ENCODE measurements at regions not wholly inside any gene's neighbourhood (a gene's known extent, or its start where the extent isn't known, plus 50 kb on each side); places are given as distances from the start of the nearest gene placed in this dataset.
"Not testable (repeated sequence)": the region's sequence is repeated elsewhere in the genome, so short reads cannot be mapped to it uniquely, and the experiment has no call there.

DNA sequence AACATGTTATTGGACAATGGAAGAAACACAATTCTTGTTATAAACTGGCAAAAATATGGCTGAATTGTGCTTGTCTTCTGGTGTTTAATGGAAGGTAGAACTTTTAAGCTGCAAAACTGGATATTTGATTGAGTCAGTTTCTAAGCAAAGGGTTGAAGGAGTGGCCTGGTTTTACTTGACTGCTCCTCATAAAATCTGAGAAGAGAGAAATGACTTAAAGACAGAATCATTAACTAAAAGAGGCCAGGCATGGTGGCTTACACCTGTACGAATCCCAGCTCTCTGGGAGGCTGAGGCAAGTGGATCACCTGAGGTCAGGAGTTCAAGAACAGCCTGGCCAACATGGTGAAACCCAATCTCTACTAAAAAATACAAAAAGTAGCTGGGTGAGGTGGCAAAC lies 770.7 kb downstream of the CDH11 start:
- Mint-ChIP-seq H3K27ac (no peak overlapping the region), H3K9me3 (peaks cover 0 to 13% of the 10 kb centered on the region in 2 donors), H3K4me3 (no peak overlapping the region), H3K27me3 (no peaks in the 10 kb centered on the region), H3K4me1 (no peaks in the 10 kb centered on the region)
- DNase-seq = no peak
- no peak for ATAC-seq

DNA sequence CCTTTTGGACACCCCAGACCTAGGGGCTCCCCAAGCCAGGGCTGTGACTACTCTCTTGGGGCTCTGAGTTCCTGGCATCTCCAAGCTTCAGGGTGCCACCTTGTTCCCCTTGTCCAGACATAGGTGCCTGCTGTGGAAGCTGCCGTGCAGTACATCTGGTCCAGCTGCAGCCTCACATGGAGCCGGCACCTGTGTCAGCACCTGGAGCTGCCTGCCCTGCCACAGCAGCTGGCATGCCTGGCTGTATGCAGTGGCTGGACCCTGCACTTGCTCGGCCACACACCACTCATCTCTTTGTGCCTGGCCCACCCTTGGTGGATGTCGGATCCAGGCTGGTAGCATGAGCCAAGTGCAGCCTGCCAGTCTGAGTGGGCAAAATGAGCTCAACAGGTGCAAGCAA lies 775.8 kb downstream of the CDH11 start:
- H3K4me1 Mint-ChIP-seq = no peaks in the 10 kb centered on the region
- DNase-seq = no peak

DNA sequence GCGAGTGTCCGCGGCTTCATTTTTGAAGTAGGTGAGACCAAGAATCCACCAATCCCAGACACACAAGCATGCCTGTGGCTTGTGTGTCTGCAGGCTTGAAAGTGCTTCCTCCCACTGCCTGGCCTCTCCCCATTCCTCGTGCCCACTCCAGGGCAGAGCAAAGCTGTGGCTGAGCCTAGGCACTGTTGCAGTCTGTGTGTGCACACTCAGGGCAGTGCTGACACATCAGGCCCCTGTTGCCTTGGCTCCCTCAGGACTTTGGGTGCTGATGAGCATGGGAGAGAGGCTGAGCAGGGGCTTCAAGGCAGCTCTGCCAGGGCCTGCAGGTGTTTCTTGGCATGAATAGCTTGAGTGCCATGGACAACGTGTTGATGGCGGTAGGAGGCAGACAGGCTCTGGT lies 776.7 kb downstream of the CDH11 start:
- no peak for ATAC-seq
- Mint-ChIP-seq H3K9me3 (peaks cover 9 to 16% of the 10 kb centered on the region in 2 donors), H3K27ac (no peak overlapping the region), H3K4me3 (no peak overlapping the region), H3K4me1 (no peaks in the 10 kb centered on the region), H3K27me3 (no peaks in the 10 kb centered on the region)
- DNase-seq = no peak

More for the DNA sequence above, 775.8 kb downstream of the CDH11 start:
- Mint-ChIP-seq H3K27me3 (no peaks in the 10 kb centered on the region), H3K9me3 (peaks cover 12 to 13% of the 10 kb centered on the region in 2 donors), H3K27ac (no peak overlapping the region), H3K4me3 (no peak overlapping the region)
- no peak for ATAC-seq

DNA sequence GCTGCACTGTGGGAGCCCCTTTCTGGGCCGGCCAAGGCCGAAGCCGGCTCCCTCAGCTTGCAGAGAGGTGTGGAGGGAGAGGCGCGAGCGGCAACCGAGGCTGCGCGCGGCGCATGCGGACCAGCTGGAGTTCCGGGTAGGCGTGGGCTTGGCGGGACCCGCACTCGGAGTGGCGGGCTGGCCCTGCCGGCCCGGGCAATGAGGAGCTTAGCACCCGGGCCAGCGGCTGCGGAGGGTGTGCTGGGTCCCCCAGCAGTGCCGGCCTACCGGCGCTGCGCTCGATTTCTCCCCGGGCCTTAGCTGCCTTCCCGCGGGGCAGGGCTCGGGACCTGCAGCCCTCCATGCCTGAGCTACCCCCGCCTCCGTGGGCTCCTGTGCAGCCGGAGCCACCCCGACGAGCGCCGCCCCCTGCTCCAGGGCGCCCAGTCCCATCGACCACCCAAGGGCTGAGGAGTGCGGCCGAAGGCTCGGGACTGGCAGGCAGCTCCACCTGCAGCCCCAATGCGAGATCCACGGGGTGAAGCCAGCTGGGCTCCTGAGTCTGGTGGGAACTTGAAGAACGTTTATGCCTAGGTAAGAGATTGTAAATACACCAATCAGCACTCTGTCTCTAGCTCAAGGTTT lies 777.9 kb downstream of the CDH11 start:
- peaks cover 9 to 22% of the 10 kb centered on the region in 2 donors for H3K9me3 Mint-ChIP-seq
- H3K27ac Mint-ChIP-seq, H3K4me1 Mint-ChIP-seq, H3K4me3 Mint-ChIP-seq, ATAC-seq, DNase-seq, H3K27me3 Mint-ChIP-seq: not testable (repeated sequence)

DNA sequence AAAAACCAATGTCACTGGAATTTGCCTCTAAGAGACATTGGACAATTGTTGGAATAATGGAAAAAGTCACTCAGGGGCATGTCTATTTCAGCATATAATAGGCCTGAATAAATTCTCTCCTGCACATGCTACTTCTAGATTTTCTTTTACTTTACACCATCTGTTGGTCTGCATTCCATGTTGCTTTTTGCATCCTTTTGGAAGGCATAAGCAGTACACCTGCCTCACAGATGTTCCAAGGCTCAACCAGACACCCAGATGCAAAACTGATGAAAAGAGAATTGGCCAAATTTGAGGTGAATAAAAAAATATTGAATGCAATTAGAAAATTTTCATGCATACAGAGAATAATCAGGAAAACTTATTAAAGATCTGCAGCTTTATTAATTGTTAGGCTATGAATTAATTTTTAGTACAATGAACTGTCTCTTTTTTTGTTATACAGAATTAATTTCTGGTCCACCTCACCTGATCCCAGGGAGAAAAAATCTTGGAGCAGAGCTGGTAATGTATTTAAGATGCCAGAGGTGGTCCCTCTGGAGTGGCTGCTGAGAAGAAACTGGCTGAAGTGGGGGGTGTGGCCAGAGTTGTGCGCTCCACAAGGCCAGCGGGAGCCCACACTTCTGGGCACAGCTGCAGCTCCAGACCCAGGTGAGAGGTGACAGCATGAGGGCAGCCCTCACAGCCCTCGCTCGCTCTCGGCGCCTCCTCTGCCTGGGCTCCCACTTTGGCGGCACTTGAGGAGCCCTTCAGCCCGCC lies 778.6 kb downstream of the CDH11 start:
- Mint-ChIP-seq H3K27ac (no peak overlapping the region), H3K9me3 (peaks cover 9 to 28% of the 10 kb centered on the region in 2 donors), H3K27me3 (no peaks in the 10 kb centered on the region), H3K4me1 (no peaks in the 10 kb centered on the region), H3K4me3 (no peak overlapping the region)
- DNase-seq = no peak
- no peak for ATAC-seq

DNA sequence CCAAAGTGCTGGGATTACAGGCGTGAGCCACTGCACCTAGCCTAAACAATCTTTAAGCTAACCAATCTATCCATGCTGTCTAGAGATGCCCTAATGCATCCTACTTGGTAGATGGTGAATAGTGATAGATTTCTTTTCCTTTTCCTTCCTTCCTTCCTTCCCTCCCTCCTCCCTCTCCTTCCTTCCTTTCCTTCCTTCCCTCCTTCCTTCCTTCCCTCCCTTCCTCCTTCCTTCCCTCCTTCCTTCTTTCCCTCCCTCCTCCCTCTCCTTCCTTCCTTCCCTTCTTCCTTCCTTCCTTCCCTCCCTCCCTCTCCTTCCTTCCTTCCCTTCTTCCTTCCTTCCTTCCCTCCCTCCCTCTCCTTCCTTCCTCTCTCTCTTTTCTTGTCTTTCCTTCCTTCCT lies 780.5 kb downstream of the CDH11 start:
- not testable (repeated sequence) for H3K27me3 Mint-ChIP-seq, DNase-seq, H3K4me1 Mint-ChIP-seq, H3K4me3 Mint-ChIP-seq, ATAC-seq, H3K27ac Mint-ChIP-seq
- peaks cover 4 to 28% of the 10 kb centered on the region in 2 donors for H3K9me3 Mint-ChIP-seq

DNA sequence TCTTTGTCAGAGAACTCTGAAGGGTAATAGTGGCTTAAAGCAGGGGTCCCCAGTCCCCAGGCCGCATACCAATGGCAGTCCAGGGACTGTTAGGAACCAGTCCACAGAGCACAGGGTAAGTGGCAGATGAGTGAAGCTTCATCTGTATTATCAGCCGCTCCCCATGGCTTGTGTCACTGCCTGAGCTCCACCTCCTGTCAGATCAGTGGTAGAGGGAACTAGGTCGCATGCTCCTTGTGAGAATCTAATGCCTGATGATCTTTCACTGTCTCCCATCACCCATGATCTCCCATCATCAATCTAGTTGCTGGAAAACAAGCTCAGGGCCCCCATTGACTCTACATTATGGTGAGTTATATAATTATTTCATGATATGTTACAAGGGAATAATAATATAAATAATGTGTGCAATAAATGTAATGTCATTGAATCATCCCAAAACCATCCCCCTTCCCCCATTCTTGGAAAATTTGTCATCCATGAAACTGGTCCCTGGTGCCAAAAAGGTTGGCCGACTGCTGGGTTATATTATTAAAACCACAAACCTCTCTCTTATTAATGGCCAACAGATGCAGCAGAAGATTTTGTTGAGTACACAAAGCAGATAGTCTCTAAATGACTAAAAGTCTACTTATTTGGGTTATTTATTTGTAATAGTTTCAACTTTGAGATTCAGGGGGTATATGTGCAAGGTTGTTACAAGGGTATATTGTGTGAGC lies 782.7 kb downstream of the CDH11 start:
- ATAC-seq (no peak), DNase-seq (no peak)
- peaks cover 8 to 35% of the 10 kb centered on the region in 2 donors for H3K9me3 Mint-ChIP-seq
- H3K4me3 Mint-ChIP-seq = no peak overlapping the region
- no peak overlapping the region for H3K27ac Mint-ChIP-seq
- no peaks in the 10 kb centered on the region for H3K27me3 Mint-ChIP-seq
- H3K4me1 Mint-ChIP-seq = no peaks in the 10 kb centered on the region

DNA sequence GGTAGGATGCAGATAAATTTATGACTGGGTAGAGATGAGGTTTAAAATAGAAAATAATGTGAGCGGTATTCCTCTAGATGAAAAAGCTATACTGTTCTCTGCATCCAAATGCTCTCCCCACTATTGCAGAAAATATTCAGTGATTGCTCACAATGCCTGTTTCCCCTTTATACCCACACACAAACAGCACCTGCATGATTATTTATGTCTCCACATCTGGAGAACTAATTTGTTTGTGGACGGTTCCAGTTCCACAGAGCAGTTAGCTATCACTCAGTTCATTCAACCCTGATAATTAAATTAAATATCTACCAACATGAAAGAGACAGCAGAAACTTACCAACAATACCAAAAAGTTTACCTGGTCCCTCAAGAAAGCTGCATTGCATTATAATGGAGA lies 800.0 kb downstream of the CDH11 start:
- H3K4me1 Mint-ChIP-seq = no peaks in the 10 kb centered on the region
- no peaks in the 10 kb centered on the region for H3K27me3 Mint-ChIP-seq
- H3K9me3 Mint-ChIP-seq = peaks cover 7 to 10% of the 10 kb centered on the region in 2 donors
- DNase-seq (no peak), ATAC-seq (no peak)
- H3K27ac Mint-ChIP-seq = no peak overlapping the region
- H3K4me3 Mint-ChIP-seq = no peak overlapping the region

DNA sequence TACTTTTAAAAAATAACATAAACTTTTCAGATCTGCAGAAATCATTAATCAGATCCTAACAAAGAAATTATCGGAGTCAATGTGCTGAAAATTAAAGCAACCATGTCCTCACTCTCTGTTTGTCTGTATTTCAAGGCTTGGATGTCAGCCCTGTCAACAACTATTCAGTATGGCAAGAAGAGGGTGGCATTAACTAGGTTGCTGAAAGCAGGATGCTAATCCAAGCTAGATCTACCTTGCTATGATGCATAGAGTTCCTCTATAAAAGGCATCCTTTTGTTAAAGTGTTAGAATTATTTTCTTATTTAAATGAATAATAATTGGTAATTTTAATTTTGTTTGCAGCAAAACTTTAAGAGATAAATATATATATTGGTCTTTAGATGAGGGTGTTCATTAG lies 800.8 kb downstream of the CDH11 start:
- H3K4me3 Mint-ChIP-seq = no peak overlapping the region
- no peaks in the 10 kb centered on the region for H3K4me1 Mint-ChIP-seq
- no peak overlapping the region for H3K27ac Mint-ChIP-seq
- DNase-seq (no peak), ATAC-seq (no peak)
- peaks cover 0 to 10% of the 10 kb centered on the region in 2 donors for H3K9me3 Mint-ChIP-seq
- no peaks in the 10 kb centered on the region for H3K27me3 Mint-ChIP-seq

DNA sequence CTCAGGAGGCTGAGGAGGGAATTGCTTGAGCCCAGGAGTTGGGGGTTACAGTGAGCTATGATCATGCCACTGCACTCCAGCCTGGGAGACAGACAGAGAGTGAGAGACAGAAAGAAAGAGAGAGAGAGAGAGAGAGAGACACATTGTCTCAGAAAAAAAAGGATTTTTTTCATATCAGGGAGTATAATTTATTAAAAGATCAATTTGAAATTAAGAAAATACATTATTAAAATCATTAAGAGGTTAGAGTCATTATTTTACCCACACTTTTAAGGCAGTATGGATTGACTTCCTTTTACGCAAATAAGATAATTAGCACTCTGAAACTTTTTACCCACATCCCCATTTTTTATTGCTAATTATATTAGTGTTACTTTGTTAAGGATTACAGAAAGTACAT lies 804.3 kb downstream of the CDH11 start:
- Mint-ChIP-seq H3K9me3 (peaks cover 15 to 21% of the 10 kb centered on the region in 2 donors), H3K27me3 (no peaks in the 10 kb centered on the region), H3K27ac (no peak overlapping the region), H3K4me1 (no peaks in the 10 kb centered on the region), H3K4me3 (no peak overlapping the region)
- DNase-seq = no peak
- ATAC-seq = no peak

DNA sequence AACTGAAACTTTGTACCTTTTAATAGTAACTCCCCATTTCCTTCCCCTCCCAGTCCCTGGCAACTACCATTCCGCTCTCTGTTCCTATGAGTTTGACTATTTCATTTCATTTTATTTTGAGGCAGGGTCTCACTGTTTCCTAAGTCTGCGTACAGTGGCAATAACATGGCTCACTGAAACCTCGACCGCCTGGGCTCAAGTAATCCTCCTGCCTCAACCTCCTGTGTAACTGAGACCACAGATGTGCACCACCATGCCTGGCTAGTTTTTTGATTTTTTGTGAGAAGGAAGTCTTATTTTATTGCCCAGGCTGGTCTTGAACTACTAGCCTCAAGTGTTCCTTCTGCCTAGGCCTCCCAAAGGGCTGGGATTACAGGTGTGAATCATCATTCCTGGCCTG lies 808.1 kb downstream of the CDH11 start:
- Mint-ChIP-seq H3K27ac (no peak overlapping the region), H3K9me3 (peaks cover 32% of the 10 kb centered on the region in 2 donors)
- no peak for ATAC-seq

DNA sequence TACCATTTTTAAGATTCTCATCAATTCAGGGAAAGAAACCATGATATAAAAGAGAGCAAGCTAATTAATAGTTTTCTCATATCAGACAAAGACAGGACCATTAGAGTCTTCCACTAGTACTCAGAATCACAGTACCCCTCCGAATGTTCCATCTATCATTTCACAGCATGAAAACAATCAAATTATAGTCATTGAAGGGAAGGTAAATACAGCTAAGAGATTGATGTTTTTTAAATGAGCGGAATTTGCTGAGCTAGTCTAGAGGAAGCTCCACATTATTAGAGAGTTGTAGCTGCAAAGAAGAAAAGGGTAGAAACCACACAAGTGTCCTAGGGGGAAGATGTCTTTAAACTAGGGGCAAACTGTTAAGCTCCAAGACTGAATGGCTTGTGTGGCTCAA lies 808.9 kb downstream of the CDH11 start:
- Mint-ChIP-seq H3K9me3 (peaks cover 31 to 39% of the 10 kb centered on the region in 2 donors), H3K27ac (no peak overlapping the region), H3K4me1 (no peaks in the 10 kb centered on the region), H3K4me3 (no peak overlapping the region), H3K27me3 (no peaks in the 10 kb centered on the region)
- DNase-seq (no peak), ATAC-seq (no peak)

More for the DNA sequence above, 808.1 kb downstream of the CDH11 start:
- DNase-seq = no peak
- Mint-ChIP-seq H3K4me1 (no peaks in the 10 kb centered on the region), H3K27me3 (no peaks in the 10 kb centered on the region), H3K4me3 (no peak overlapping the region)

DNA sequence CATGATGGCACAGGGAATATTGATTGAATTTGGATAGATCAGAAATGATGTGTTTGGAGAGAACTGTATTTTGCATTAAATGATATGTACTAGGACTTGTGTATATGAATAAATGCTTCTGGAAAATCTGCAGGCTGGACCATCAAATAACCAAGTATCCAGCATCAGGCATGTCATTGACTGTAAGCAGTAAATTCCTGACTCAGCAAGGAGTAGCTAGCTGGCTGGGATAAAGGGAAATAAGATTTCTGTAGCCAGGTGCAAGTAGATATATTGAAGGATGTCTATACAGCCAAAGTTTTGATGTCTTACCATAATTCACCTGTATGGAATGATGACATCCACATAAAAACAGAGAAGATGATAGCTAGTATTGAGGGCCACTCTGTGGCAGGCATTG lies 809.6 kb downstream of the CDH11 start:
- Mint-ChIP-seq H3K27me3 (no peaks in the 10 kb centered on the region), H3K27ac (no peak overlapping the region), H3K4me1 (no peaks in the 10 kb centered on the region), H3K9me3 (peaks cover 31 to 46% of the 10 kb centered on the region in 2 donors), H3K4me3 (no peak overlapping the region)
- DNase-seq = no peak
- ATAC-seq = no peak

DNA sequence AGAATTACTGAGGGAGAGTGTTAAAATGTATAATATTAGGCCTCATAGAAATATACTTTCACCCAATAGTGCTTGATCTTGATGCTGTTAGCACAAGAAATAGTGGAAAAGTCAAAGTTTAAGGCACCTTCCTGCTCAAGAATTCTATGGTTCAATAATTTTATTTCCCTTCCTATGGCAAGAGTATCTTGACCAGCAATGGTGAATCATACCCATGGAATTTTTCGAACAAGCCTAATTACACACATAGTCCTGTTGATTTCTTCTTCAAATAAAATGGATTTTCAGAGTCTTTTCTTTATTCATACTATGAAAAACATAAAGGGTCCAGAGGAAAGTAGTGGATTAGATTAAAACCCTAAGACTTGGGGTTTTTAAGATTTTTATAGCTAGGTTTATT lies 810.6 kb downstream of the CDH11 start:
- ATAC-seq (no peak), DNase-seq (no peak)
- no peaks in the 10 kb centered on the region for H3K4me1 Mint-ChIP-seq
- H3K9me3 Mint-ChIP-seq = peaks cover 39 to 57% of the 10 kb centered on the region in 2 donors
- no peaks in the 10 kb centered on the region for H3K27me3 Mint-ChIP-seq
- no peak overlapping the region for H3K27ac Mint-ChIP-seq
- no peak overlapping the region for H3K4me3 Mint-ChIP-seq

DNA sequence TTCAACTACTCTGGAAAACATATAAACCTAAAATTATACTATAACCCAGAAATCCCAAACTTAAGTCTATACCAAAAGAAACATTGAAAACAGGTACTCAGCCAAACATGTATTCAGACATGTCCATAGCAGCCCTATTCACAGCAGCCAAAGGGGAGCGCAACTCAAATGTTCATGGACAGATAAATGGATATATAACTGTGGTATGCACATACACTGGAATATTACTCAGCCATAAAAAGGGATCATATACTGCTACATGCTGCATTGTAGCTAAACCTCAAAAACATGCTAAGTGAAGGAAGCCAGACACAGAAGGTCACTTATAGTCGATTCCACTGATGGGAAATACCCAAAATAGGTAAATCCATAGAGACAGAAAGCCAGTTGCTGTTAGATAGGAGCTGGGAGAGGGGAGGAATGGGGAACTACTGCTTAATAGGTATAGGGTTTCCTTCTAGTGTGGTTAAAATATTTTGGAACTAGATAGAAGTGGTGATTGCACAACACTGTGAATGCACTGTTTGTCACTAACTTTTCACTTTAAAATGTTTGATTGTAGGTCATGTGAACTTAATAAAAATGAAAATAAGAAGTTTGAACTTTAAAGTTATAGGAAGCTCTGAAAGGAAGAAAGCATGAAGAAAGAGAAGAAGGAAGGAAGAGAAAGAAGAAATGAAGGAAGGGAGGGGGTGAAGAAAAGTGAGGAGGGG lies 812.3 kb downstream of the CDH11 start:
- H3K27ac Mint-ChIP-seq = no peak overlapping the region
- DNase-seq (no peak), ATAC-seq (no peak)
- no peaks in the 10 kb centered on the region for H3K27me3 Mint-ChIP-seq
- peaks cover 44 to 63% of the 10 kb centered on the region in 2 donors for H3K9me3 Mint-ChIP-seq
- H3K4me3 Mint-ChIP-seq = no peak overlapping the region
- no peaks in the 10 kb centered on the region for H3K4me1 Mint-ChIP-seq

Measured in stimulated activated naive CD8-positive, alpha-beta T cell treated with anti-CD3 and anti-CD28 coated beads, Interleukin-15, amount 100 ng/mL, for 72 hours (primary cell).